AML-193 (cell line): ENCODE measurements at regions not wholly inside any gene's neighbourhood (a gene's known extent, or its start where the extent isn't known, plus 50 kb on each side); places are given as distances from the start of the nearest gene placed in this dataset.

ENCODE experiments used
- DNase-seq, 2 experiments: peaks; one replicate each; lab custom pipeline; 2025; lab: John Stamatoyannopoulos, UW

GRCh38 chr15:87245592-87245991 lies 1010.9 kb downstream of the NTRK3 start:
- DNase-seq: no peak

- DNase-seq: no peak
These were observed 1013.1 kb downstream of the NTRK3 start for GRCh38 chr15:87243474-87243873.

- DNase-seq: no peak
These were observed 1016.8 kb downstream of the NTRK3 start for GRCh38 chr15:87239582-87240230.

- no peak for DNase-seq
These were observed 1018.0 kb downstream of the NTRK3 start for GRCh38 chr15:87238451-87239068.

GRCh38 chr15:87228460-87228859 lies 1028.1 kb downstream of the NTRK3 start:
- no peak for DNase-seq

- no peak for DNase-seq
These were observed 1028.7 kb downstream of the NTRK3 start for GRCh38 chr15:87227846-87228245.

GRCh38 chr15:87225436-87225835 lies 1031.1 kb downstream of the NTRK3 start:
- no peak for DNase-seq

- no peak for DNase-seq
These were observed 1032.1 kb downstream of the NTRK3 start for GRCh38 chr15:87224404-87224803.

- no peak for DNase-seq
These were observed 1036.6 kb downstream of the NTRK3 start for GRCh38 chr15:87219650-87220615.

- no peak for DNase-seq
These were observed 1041.4 kb downstream of the NTRK3 start for GRCh38 chr15:87215100-87215499.

GRCh38 chr15:87213626-87214025 lies 1042.9 kb downstream of the NTRK3 start:
- DNase-seq: no peak

- DNase-seq: no peak
These were observed 1044.5 kb downstream of the NTRK3 start for GRCh38 chr15:87212041-87212440.

GRCh38 chr15:87211547-87211946 lies 1045.0 kb downstream of the NTRK3 start:
- DNase-seq: no peak

- DNase-seq: no peak
These were observed 1046.4 kb downstream of the NTRK3 start for GRCh38 chr15:87209891-87210689.

GRCh38 chr15:87207990-87208580 lies 1048.5 kb downstream of the NTRK3 start:
- DNase-seq: no peak

GRCh38 chr15:87207251-87207650 lies 1049.3 kb downstream of the NTRK3 start:
- DNase-seq: no peak

- no peak for DNase-seq
These were observed 1054.6 kb downstream of the NTRK3 start for GRCh38 chr15:87201986-87202385.

GRCh38 chr15:87200149-87200548 lies 1056.4 kb downstream of the NTRK3 start:
- no peak for DNase-seq

GRCh38 chr15:87197981-87198380 lies 1058.6 kb downstream of the NTRK3 start:
- no peak for DNase-seq

GRCh38 chr15:87196498-87196897 lies 1060.0 kb downstream of the NTRK3 start:
- no peak for DNase-seq

- no peak for DNase-seq
These were observed 1063.1 kb downstream of the NTRK3 start for GRCh38 chr15:87193481-87193880.

- DNase-seq: no peak
These were observed 1088.0 kb downstream of the AGBL1 start for GRCh38 chr15:87167706-87168105.
